T47D (cell line): ENCODE measurements at regions not wholly inside any gene's neighbourhood (a gene's known extent, or its start where the extent isn't known, plus 50 kb on each side); places are given as distances from the start of the nearest gene placed in this dataset.

ENCODE experiments used
- DNase-seq, 2 experiments: peaks; one replicate each; pipeline versions ENCODE4 v3.0.0 to v3.0.0-alpha.2; 2011 to 2012; ENCODE audit warnings: low read depth in 1 of 2, low spot score in 1 of 2
- JUND ChIP-seq: IDR thresholded peaks from 2 replicates; pipeline ENCODE4 v1.6.1; 2012; ENCODE audit warnings: low read depth
- in situ Hi-C: cut with HindIII; loops from 2 replicates; pipeline ENCODE4 v1.10.0; 2016; ENCODE audit warnings: low sequenced_read_pairs, low pct_unique_long_range_greater_than_20kb

DNA sequence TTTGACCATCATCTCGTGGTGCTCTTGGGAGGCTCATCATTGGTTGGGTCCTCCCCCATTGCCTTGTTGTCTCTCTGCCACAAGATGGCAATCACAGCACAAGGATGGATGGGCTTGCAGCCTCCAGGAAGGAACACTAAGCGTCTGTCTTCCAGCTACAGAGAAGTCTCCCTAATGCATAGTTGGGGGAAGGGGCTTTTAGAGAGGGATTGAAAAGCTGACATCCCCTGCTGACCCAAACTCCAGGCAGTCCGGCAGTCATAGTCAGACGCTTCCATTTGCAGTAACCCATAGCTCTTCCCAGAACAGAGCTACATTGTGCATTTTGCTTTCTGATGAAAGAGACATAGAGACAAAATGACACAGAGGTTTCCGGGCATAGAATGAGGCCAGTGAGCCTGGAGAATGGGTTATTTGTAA is 111.4 kb downstream of the UTP18 start:
- peak; percentile 44 to 80 for DNase-seq
- in situ Hi-C loops = no loop called here
- TF ChIP-seq JUND = no peak

DNA sequence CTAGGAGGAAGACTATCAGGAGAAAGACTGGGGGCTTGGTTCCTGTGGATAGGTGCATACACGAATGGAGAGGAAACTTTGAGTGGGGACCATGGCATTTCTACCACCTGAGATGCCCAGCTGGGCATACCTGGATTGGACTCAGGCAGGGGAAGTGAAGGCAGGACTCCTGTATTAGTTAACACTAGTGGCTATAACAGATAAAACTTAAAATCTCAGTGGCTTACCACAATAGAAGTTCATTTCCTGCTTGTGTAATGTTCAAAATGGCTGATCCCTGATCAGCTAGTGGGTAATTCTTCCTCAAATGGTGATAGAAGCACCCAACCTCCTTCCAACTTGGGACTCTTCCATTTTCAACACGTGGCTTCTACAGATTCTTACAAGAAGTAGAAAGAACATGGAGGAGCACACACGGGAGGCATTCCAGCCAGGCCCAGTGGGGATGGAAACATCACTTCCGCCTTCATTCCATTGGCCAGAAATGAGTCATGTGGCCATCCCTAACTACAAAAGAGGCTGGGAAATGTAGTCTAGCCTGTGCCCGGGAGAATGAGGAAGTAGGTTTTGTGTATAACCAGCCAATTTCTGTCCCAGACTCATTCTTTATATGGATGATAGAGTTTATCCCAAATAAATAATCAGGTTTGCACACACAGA is 112.1 kb downstream of the UTP18 start:
- DNase-seq = peak; percentile 22 to 71
- in situ Hi-C loops = no loop called here

DNA sequence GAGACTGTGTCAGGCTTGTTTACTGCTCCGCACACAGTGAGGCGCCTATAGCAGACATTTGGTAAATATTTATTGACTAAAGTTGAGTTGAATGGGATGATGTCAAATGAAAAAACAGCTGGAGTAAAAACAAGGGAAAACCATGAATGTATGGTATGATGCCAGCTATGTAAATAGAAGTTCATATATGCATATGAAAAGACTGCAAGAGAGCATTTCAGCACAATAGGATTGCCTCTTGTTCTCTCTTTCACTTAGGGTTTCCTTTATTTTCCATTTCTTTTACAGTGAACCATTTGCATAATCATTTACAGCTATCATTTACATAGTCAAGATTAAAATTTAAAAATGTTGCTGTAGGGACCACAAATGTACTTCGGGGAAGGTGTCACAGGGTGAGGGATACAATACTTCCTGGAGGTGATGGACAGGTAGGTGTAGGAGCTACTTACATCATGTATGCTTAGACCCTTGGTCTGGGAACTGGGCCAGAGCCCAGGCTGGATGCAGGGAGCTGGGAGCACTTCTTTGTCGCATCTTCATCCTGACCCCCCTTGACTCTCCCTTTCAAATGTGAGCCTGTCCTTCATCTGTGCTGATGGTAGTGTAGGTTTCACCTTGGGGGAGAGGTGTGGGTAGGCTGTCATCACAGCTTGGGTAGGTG is 113.3 kb downstream of the UTP18 start:
- no peak for DNase-seq
- TF ChIP-seq JUND = no peak
- in situ Hi-C loops = no loop called here

More for the DNA sequence above, 112.1 kb downstream of the UTP18 start:
- no peak for TF ChIP-seq JUND

DNA sequence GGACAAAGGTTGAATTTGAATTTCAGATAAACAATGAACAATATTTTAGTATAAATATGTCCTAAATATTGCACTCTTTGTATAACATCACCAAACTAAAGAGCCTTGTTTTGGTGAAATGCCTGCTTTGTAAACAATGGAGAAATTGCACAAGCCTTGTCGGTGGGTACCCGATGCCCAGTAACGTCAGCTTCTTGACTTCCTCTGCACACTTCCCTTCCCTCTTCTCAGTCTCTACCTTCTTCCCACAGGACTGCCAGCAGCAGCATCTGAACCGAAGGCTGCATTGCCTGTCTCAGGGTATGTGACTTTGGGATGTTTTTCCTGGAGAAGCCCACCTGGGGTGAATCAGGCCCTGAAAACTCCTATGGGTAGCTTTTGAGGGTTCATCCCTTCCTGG is 113.9 kb downstream of the UTP18 start:
- TF ChIP-seq JUND = no peak
- DNase-seq = no peak
- in situ Hi-C loops = no loop called here

DNA sequence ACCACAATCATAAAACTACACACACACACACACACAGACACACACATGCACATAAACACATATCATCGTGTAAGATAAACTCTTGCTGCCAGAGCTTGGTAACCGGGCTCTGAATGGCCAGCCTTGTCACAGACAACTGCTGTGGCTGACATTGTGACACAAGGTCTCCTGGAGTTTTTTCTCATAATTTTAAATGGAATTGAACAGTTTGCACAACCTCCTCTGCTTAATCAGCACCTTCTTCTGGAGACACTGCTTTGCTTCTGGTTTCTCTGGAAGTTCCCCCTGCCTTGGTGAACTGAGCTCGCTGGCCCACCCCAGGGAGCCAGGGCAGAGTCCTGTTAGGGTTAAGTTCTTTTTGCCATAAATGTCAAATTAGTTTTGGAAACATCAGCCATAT is 115.4 kb downstream of the UTP18 start:
- TF ChIP-seq JUND = no peak
- DNase-seq = no peak
- in situ Hi-C loops = no loop called here

DNA sequence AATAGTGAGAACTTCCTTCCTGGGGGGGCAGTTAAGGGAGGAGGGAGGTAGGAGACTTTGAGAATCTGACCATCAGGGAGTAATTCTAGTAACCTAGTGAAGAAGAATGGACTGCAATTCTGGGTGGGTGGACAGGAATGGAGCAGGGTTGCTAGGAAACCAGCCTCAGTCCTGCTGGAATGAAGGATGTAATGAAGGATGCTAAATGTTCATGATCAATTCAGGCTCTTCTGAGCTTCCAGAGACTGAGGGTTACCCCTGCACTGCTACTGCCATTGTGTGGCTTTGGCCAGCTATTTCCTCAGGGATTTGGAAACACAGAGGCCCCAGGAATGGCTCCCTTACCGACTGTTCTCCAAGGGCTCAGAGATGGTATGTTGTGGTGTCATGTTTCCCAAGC is 116.4 kb downstream of the UTP18 start:
- TF ChIP-seq JUND = no peak
- DNase-seq = no peak
- in situ Hi-C loops = no loop called here

DNA sequence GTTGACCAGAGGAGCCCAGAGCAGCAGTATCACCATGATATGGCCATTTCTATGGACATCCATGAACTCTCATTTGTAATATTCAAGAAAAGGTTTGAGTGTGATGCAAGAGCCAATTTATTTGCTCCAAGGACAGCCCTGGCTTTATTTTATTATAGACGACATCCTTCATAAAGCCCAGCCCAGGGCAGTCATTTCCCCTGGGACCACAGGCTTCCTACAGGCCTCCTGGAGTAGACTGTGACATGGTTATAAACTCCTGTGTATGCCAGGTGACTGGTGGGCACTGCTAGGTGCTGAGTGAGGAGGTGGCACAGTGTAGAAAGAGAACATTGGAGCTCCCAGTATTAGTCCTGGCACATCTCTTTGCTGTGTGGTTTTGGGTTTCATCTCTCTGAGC is 120.9 kb downstream of the UTP18 start:
- TF ChIP-seq JUND = no peak
- in situ Hi-C loops = no loop called here
- DNase-seq = no peak

DNA sequence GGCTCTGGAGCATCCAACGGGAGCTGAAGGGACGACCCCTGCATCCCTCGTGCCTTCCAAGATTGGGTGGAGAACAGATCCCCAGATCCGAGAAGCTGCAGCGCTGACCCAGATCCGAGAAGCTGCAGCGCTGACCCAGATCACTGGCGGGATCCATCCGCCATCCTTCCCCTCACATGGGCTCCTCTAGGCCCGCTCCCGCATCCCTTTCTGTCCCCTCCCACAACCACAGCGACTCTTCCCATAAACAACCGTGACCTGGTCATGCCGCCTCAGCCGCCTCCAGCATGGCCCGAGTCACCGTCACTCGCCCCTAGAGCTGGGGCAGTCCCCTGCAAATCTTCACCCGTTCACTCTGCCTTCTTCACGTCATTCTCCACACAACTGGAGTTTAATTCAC is 124.9 kb downstream of the UTP18 start:
- TF ChIP-seq JUND = no peak
- in situ Hi-C loops = no loop called here
- no peak for DNase-seq

DNA sequence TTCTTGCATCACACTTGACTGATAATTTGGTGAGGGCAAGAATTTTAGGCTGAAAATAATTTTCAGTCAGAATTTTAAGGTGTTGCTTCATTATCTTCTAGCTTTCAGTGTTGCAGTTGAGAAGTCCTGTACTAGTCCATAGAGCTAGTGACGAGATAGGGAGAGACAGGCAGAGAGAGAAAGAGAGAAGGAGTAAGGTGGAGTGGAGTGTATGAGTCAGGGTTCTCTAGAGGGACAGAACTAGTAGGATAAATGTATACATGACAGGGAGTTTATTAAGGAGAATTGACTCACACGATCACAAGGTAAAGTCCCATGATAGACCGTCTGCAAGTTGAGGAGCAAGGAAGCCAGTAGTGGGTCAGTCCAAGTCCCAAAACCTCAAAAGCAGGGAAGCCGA is 127.2 kb downstream of the UTP18 start:
- DNase-seq = no peak
- in situ Hi-C loops = no loop called here
- no peak for TF ChIP-seq JUND

DNA sequence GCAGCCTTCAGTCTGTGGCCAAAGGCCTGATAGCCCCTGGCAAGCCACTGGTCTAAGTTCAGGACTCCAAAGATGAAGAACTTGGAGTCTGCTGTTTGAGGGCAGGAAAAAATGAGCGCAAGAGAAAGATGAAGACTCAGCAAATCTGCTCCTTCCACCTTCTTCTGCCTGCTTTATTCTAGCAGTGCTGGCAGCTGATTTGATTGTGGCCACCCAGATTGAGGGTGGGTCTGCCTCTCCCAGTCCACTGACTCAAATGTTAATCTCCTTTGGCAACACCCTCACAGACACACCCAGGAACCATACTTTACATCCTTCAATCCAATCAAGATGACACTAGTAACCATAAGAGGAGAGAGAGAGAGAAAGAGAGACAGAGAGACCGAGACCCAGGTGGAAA is 127.6 kb downstream of the UTP18 start:
- no peak for TF ChIP-seq JUND
- DNase-seq = no peak
- in situ Hi-C loops = no loop called here

DNA sequence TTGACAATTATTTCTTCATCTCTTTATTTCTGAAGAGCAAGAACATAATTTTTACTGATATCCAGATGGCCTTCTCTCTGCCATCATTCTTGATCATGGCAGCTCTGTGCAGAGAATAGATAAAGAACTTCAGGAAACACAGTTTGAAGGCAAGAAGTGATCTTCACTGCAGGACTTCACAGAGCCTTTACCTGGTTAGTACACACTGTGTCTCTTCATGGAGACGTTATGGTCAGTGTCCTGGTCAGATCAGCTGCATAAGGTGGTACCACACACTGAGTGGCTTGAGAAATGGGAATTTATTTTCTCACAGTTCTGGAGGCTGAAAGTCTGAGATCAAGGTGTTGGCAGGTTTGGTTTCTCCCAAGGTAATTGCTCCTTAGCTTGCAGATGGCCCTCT is 129.5 kb downstream of the UTP18 start:
- no peak for TF ChIP-seq JUND
- no peak for DNase-seq
- in situ Hi-C loops = no loop called here

DNA sequence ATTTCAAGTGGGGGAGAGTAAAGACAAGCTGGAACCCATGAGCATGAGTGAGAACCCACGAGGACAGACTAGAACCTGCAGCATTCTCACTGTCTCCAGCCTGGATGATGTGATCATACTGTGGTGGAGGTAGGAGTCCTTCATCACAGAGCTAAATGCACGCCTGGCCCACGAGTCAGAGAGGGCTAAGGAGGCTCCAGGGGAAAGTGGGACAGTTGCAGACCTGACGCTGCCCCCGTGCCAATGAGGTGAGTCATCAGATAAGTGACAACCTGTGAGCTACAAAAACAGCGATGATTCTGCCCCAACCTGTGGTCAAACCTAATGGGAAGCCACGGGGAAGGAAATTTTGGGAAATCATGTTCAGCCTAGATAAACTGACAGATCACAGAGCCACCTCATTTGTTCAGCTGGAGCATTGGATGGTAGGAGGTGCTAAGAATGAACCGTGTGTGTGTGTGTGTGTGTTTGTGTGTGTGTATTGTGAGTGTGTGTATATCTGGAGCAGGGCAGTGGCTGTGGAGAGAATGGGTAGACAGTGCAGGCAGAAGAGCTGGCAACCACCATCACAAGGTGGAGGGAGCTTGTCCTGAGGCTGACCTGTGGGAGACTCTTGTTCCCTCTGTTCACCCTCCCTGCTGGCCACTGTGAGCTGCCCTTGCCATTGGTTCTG is 131.8 kb downstream of the UTP18 start:
- no peak for TF ChIP-seq JUND
- DNase-seq = no peak
- in situ Hi-C loops = no loop called here

DNA sequence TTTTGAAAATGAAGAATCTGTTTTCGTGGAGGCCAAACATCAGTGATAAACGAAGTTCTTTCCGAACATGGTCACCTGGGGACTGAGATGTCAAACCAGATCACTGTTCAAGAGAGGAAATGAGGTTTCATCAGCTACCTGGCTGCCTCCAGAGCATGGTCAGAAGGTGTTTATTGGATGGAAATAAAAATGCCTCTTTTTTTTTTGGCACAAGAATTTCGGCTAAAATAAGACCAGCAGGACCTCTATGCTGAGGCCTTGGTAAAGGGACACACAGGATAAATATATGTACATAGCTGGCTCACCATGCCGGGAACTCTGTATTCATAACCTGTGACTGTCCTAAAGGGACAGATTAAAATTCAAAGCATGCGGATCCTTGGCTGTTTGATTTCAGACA is 135.3 kb downstream of the UTP18 start:
- DNase-seq = no peak
- in situ Hi-C loops = no loop called here
- no peak for TF ChIP-seq JUND
